ENCODE measurements at regions not wholly inside any gene's neighbourhood (a gene's known extent, or its start where the extent isn't known, plus 50 kb on each side); places are given as distances from the start of the nearest gene placed in this dataset.

GRCh38 chr4:87734936-87735335 lies 64.4 kb upstream of the IBSP start:
- no peak for TF ChIP-seq CTCF (IDR thresholded peaks at IDR 0.05; ENCODE audit: low read depth, low read length, missing input control)
- TF ChIP-seq, protein P1, sequence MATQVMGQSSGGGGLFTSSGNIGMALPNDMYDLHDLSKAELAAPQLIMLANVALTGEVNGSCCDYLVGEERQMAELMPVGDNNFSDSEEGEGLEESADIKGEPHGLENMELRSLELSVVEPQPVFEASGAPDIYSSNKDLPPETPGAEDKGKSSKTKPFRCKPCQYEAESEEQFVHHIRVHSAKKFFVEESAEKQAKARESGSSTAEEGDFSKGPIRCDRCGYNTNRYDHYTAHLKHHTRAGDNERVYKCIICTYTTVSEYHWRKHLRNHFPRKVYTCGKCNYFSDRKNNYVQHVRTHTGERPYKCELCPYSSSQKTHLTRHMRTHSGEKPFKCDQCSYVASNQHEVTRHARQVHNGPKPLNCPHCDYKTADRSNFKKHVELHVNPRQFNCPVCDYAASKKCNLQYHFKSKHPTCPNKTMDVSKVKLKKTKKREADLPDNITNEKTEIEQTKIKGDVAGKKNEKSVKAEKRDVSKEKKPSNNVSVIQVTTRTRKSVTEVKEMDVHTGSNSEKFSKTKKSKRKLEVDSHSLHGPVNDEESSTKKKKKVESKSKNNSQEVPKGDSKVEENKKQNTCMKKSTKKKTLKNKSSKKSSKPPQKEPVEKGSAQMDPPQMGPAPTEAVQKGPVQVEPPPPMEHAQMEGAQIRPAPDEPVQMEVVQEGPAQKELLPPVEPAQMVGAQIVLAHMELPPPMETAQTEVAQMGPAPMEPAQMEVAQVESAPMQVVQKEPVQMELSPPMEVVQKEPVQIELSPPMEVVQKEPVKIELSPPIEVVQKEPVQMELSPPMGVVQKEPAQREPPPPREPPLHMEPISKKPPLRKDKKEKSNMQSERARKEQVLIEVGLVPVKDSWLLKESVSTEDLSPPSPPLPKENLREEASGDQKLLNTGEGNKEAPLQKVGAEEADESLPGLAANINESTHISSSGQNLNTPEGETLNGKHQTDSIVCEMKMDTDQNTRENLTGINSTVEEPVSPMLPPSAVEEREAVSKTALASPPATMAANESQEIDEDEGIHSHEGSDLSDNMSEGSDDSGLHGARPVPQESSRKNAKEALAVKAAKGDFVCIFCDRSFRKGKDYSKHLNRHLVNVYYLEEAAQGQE (IDR thresholded peaks at IDR 0.05): no peak
- no peak for TF ChIP-seq GABPA (IDR thresholded peaks at IDR 0.05 in 1 of 2, conservative IDR thresholded peaks at IDR 0.05 in 1 of 2)
